Activated naive CD4-positive, alpha-beta T cell treated with anti-CD3 and anti-CD28 coated beads for 36 hours (primary cell): ENCODE measurements at regions not wholly inside any gene's neighbourhood (a gene's known extent, or its start where the extent isn't known, plus 50 kb on each side); places are given as distances from the start of the nearest gene placed in this dataset.
A peak's percentile ranks its signal among the peaks of the same experiment; 100 is the strongest.

Experiments
- CTCF ChIA-PET: fragments of 350-600 bp; sonication (Branson Sonifier 250); formaldehyde crosslinking; loops from one replicate; lab custom pipeline; 2021; ENCODE audit warnings: antibody characterized with exemption; lab: Charles Lee
- DNase-seq: peaks from one replicate; pipeline ENCODE4 v3.0.0-alpha.2; 2020
- H3K27ac Mint-ChIP-seq: one replicate; pipeline ENCODE4 v1.8.0; 2021; ENCODE audit warnings: mild to moderate bottlenecking, mixed read lengths
- H3K27me3 Mint-ChIP-seq: one replicate; pipeline ENCODE4 v1.8.0; 2021; ENCODE audit warnings: low read depth, mixed read lengths
- H3K36me3 Mint-ChIP-seq: one replicate; pipeline ENCODE4 v1.8.0; 2021; ENCODE audit warnings: low read depth, mixed read lengths
- H3K4me1 Mint-ChIP-seq: one replicate; pipeline ENCODE4 v1.8.0; 2021; ENCODE audit warnings: low read depth, mixed read lengths
- H3K4me3 Mint-ChIP-seq: one replicate; pipeline ENCODE4 v1.8.0; 2021; ENCODE audit warnings: mild to moderate bottlenecking, moderate library complexity, mixed read lengths
- H3K9me3 Mint-ChIP-seq: one replicate; pipeline ENCODE4 v1.8.0; 2021; ENCODE audit warnings: mixed read lengths
- intact Hi-C: fragments of 100-400 bp; cut with micrococcal nuclease; formaldehyde crosslinking; loops from one replicate; pipeline ENCODE4 v1.15.1; 2023

DNA sequence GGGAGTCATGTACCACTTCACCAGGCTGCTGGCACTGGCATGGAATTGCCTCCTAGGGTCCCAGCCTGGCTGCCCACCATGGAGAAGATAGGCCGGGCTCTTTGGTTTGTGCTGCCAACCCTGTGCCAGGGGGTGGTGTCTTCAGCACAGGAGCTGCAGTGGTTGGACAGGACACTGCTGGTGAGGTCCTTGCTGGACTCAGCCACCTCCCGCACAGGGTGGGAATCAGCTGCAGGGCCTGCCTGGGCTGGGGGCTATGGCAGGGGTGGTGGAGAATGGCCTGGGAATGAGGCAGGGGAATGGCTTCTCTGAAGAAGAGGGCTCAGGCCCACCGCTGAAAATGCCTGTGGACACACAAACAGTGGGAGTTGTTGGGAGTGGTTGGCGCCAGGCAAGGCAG, 70.6 kb upstream of the CAPRIN2 start:
- H3K4me3 Mint-ChIP-seq = no peak overlapping the region
- H3K27me3 Mint-ChIP-seq = peaks cover 37% of the 10 kb centered on the region
- no peak overlapping the region for H3K27ac Mint-ChIP-seq
- no peaks in the 10 kb centered on the region for H3K9me3 Mint-ChIP-seq
- no peak for DNase-seq
- intact Hi-C loops = no loop called here
- peaks cover 11% of the 10 kb centered on the region for H3K4me1 Mint-ChIP-seq
- CTCF ChIA-PET = interaction anchor here (1.5 kb wide), 2 partner anchors 20 to 22 kb away, joined by 4 to 5 read pairs; no protein-coding TSS in a partner anchor
- H3K36me3 Mint-ChIP-seq = no peaks in the 10 kb centered on the region

DNA sequence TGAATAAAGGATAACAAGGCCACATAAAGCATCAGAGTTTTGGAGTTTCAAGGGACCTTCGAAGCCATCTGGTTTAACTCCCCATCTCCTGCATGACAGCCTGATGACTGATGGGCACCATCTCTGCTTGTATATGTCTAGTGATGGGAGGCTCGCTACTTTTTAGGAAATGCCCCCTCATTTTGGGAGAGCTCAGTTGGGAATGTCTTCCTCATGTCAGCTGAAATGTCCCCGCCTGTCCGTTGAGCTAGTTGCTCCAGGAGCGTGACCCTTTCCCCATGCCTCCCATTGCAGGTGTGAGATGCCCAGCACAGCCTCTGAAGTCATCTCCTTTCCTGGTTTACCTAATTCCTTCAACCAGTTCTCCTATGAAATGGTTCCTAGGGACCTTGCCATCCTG, 69.6 kb upstream of the CAPRIN2 start:
- CTCF ChIA-PET = interaction anchor here (1.0 to 1.5 kb wide), 3 partner anchors 16 to 23 kb away, joined by 3 to 5 read pairs (median 4); no protein-coding TSS in a partner anchor
- H3K9me3 Mint-ChIP-seq = no peaks in the 10 kb centered on the region
- H3K4me1 Mint-ChIP-seq = peaks cover 11% of the 10 kb centered on the region
- H3K4me3 Mint-ChIP-seq = no peak overlapping the region
- no peak for DNase-seq
- H3K27ac Mint-ChIP-seq = no peak overlapping the region
- no peaks in the 10 kb centered on the region for H3K36me3 Mint-ChIP-seq
- peaks cover 39% of the 10 kb centered on the region for H3K27me3 Mint-ChIP-seq
- intact Hi-C loops = no loop called here

DNA sequence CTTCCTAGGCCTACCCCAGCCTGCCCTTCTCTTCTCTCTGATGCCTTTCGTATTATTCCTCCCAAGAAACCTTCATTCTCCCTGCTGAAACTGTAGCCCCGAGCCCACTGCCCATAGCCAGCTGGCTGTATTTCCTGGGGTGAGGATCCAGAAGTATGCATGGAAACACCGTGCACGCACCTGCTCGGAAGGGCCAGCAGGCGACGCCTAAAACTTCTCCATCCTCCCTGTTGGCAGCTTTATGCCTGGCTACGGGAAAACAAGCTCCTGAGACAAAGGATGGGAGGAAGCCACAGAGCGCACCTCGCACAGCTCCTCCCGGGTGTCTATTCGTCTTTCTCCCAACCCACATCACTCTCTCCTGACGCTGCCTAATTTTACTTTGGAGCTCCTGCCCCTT, 69.0 kb upstream of the CAPRIN2 start:
- H3K4me3 Mint-ChIP-seq = peak overlapping the region; percentile 71

DNA sequence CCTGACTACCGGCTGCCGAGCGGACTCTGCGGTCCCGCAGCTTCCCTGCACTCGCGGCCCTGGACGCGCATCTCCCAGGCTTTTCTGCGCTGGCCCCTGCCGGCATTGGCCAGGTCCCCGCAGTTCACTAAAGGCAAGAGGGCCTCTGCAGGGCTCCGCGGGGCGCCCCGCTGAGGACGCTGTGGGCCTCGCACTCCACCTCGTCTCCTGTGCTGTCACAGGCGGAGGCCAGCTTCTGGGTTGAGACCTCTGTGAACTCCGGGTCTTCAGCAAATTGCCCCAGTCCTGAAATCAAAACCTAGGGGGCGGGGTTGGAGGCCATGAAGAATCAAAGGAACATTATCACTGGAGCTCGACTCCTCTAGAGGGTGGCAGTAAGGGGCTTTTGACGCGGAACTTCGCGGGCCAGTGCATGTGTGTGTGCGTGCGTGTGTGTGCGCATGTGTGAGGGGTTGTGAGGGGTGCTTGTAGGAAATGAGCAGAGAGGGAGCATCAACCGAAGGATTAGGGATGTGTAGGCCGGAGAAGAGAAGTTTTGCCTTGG, 68.5 kb upstream of the CAPRIN2 start:
- Mint-ChIP-seq H3K4me1 (peaks cover 11% of the 10 kb centered on the region), H3K27ac (no peak overlapping the region), H3K4me3 (peak overlapping the region; percentile 71), H3K27me3 (peaks cover 42% of the 10 kb centered on the region), H3K36me3 (no peaks in the 10 kb centered on the region), H3K9me3 (no peaks in the 10 kb centered on the region)
- intact Hi-C loops = loop anchor here (2.0 kb wide), 1 partner anchor 68 kb away; the partner anchor contains the start of gene CAPRIN2
- DNase-seq = peak; percentile 57
- CTCF ChIA-PET = interaction anchor here (0.6 to 1.3 kb wide), 5 partner anchors 16 to 172 kb away, joined by 3 to 4 read pairs (median 3); no protein-coding TSS in a partner anchor

More for the DNA sequence above, 69.0 kb upstream of the CAPRIN2 start:
- Mint-ChIP-seq H3K36me3 (no peaks in the 10 kb centered on the region), H3K27me3 (peaks cover 45% of the 10 kb centered on the region), H3K9me3 (no peaks in the 10 kb centered on the region), H3K27ac (no peak overlapping the region), H3K4me1 (peaks cover 11% of the 10 kb centered on the region)
- DNase-seq = no peak
- intact Hi-C loops = loop anchor here (2.0 kb wide), 1 partner anchor 69 kb away; the partner anchor contains the start of gene CAPRIN2
- CTCF ChIA-PET = interaction anchor here (0.8 to 1.5 kb wide), 3 partner anchors 16 to 23 kb away, joined by 3 to 5 read pairs (median 4); no protein-coding TSS in a partner anchor

DNA sequence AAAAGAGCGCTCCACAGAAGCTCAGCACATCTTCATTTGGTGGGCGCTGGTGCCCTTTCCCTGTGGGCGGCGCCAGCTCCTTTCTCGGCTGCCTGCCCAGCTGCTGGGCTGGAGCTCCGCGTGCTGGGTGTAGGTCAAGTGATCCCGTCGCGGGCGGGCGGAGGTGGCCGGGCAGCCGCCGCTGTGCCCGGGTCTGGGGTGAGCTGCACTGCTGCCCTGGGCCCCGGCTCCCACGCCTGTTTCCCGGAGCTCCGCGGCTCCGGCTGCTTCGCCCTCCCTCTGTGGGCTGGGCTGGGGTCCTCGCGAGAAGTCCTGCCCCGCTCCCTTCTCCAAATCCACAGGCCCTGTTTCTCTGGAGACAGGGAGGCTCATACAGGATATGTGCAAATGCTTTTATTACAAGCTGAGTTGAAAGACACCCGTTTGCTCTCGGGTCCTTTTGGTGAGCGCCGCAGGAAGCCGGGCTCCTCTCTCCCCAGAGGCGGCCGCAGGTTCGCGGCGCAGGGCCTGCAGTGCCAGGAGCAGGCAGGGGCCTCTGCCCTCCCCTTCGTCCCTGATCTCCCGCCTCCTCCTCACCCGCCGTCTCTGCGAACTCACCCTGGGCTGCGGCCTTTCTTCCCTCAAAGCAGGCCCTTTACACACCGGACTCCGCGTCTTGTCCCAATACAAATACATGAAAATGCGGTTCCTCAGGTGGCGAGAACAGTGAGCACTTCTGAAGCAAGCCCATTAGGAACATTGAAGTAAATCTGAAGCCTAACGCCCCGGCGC, 67.8 kb upstream of the CAPRIN2 start:
- Mint-ChIP-seq H3K36me3 (no peaks in the 10 kb centered on the region), H3K4me3 (peak overlapping the region; percentile 71), H3K4me1 (peaks cover 11% of the 10 kb centered on the region), H3K9me3 (no peaks in the 10 kb centered on the region), H3K27me3 (peaks cover 45% of the 10 kb centered on the region), H3K27ac (no peak overlapping the region)
- peak; percentile 24 for DNase-seq
- intact Hi-C loops = loop anchor here (2.0 kb wide), 1 partner anchor 68 kb away; the partner anchor contains the start of gene CAPRIN2
- CTCF ChIA-PET = interaction anchor here (0.6 to 1.2 kb wide), 6 partner anchors 22 to 171 kb away, joined by 3 read pairs; no protein-coding TSS in a partner anchor

DNA sequence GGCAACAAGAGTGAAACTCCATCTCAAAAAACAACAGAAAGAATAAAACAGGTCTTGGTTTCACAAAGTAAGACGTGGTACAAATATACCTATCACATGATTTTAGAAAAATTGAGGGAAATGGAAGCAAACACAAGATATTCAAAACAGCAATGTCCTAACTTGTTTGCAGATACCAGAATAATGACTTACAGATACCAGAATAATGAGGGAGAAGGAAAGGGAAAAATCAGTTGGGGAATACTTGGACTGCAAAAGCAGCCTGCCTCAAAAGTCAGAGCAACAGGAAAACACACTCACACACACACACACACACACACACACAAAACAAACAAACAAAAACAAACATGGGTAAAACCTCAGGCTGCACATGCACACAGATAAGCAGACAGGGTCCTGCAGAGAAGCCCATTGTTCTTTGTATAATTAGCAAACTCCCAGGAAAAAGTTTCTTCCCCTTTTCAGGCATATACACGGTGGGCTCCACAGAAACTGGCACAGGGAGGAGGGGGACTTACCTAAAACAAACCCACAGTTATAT, 65.7 kb upstream of the CAPRIN2 start:
- intact Hi-C loops = no loop called here
- peaks cover 49% of the 10 kb centered on the region for H3K27me3 Mint-ChIP-seq

DNA sequence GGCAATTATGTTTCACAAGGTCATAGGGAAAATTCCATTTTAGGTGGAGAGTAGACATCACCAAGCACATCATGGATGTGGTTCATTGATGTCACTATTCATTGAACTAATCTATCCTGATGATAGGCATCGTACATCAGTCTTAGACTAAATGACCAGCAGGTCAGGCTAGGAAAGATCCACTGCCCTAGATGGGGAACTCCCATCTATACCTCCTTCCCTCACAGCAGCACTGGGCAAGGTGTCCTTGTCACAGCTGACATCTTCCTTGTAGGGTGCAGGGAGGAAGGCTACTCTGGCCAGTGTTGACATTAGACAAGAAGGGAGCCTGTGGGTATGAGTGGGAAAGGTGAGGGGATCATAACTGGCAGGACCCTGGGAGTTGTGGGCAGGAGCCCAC, 63.8 kb upstream of the CAPRIN2 start:
- Mint-ChIP-seq H3K4me1 (peaks cover 13% of the 10 kb centered on the region), H3K36me3 (no peaks in the 10 kb centered on the region), H3K4me3 (no peak overlapping the region), H3K27me3 (peaks cover 48% of the 10 kb centered on the region), H3K27ac (no peak overlapping the region), H3K9me3 (no peaks in the 10 kb centered on the region)
- DNase-seq = no peak
- CTCF ChIA-PET = no interaction called here
- intact Hi-C loops = no loop called here

More for the DNA sequence above, 65.7 kb upstream of the CAPRIN2 start:
- CTCF ChIA-PET = no interaction called here
- no peak overlapping the region for H3K27ac Mint-ChIP-seq
- DNase-seq = no peak
- H3K4me3 Mint-ChIP-seq = no peak overlapping the region
- H3K9me3 Mint-ChIP-seq = no peaks in the 10 kb centered on the region
- no peaks in the 10 kb centered on the region for H3K36me3 Mint-ChIP-seq
- peaks cover 11% of the 10 kb centered on the region for H3K4me1 Mint-ChIP-seq

DNA sequence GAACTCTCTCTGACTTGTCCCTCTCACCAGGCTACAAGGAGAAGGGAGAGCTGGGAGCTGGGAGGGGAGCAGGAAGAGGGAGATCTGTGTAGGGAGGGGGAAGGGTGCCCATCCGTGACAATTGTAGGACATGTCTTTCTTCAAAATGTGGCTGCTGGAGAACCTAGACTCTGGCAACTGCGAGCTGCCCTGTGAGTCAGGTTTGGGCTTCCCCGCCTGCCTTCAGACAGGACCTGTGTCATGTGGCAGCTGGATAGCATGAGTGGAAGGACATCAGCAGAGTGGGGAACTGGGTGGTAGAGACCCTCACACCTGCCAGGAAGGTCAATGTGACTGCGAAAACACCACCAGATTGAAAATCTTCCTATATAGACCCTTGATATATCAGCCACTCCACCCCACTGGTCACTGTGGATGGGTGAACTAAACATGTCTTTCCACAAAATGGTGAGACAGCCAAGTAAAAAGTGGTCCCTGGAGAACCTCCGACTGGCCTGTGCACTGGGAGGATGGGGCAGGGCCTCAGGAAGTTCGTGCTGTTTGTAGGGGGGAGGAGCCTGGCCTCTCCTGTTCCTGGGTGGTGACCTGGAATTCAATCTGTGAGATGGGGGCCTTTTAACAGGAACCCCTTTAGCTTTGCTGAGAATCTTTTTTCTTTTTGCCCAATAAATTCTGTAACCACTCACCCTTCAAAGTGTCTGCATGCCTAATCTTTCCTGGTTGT, 62.2 kb upstream of the CAPRIN2 start:
- DNase-seq = no peak
- Mint-ChIP-seq H3K27me3 (peaks cover 45% of the 10 kb centered on the region), H3K4me3 (no peak overlapping the region), H3K4me1 (peaks cover 6% of the 10 kb centered on the region), H3K9me3 (no peaks in the 10 kb centered on the region), H3K36me3 (no peaks in the 10 kb centered on the region), H3K27ac (no peak overlapping the region)
- intact Hi-C loops = no loop called here
- CTCF ChIA-PET = no interaction called here

DNA sequence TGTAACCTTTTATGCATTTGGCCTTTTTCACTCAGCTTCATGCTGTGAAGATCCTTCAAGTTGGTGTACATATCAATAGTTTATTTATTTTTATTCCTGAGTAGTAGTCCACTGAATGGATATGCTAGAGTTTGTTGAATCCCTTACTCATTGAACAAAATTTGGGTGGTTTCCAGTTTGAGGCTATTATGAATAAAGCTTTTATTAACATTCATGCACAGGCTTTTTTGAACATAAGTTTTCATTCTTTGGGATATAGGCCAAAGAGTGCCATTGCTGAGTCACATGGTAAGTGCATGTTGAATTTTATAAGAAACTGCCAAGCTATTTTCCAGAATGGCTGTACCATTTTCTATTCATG, 59.5 kb upstream of the CAPRIN2 start:
- peaks cover 4% of the 10 kb centered on the region for H3K4me1 Mint-ChIP-seq
- CTCF ChIA-PET = interaction anchor here (0.9 to 1.6 kb wide), 3 partner anchors 18 to 174 kb away, joined by 3 to 4 read pairs (median 3); no protein-coding TSS in a partner anchor

DNA sequence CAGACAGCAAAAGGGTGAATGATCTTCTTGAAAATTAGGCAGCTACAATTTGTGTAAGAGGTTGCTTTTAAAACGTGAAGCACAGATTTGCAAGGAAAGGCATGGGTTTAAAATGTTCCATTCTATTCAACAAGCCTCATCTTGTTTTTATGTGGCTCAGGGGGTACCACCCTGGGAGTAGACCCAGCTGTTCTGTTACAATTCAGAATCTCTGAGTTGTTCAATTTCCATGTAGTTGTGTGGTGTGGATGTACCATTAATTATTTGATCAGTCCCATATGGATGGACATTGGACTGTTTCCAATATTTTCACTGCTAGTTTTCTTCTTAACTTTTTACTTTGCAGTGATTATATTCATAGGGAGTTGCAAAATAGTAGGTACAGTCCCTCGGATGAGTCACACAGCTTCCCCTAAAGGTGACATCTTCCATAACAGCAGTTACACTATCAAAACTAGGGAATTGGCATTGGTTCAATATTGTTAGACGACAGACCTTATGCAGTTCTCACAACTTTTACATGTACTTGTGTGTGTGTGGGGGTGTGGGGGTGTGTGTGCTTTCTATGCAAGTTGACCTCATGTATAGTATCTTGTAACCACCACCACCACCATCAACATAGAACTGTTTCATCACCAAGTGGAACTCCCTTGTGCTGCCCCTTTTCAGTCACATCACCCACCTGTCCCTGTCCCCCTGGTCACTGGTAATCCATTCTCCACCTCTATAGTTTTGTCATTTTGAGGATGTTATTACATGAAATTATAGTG, 59.0 kb upstream of the CAPRIN2 start:
- Mint-ChIP-seq H3K9me3 (no peaks in the 10 kb centered on the region), H3K36me3 (no peaks in the 10 kb centered on the region), H3K27ac (no peak overlapping the region), H3K4me3 (no peak overlapping the region), H3K27me3 (peaks cover 22% of the 10 kb centered on the region), H3K4me1 (peaks cover 4% of the 10 kb centered on the region)
- peak; percentile 36 for DNase-seq
- intact Hi-C loops = loop anchor here (5.0 kb wide), 1 partner anchor 1731 kb away; no protein-coding TSS in a partner anchor
- CTCF ChIA-PET = interaction anchor here (0.9 to 1.6 kb wide), 3 partner anchors 17 to 174 kb away, joined by 3 to 4 read pairs (median 3); no protein-coding TSS in a partner anchor

More for the DNA sequence above, 59.5 kb upstream of the CAPRIN2 start:
- no peak for DNase-seq
- Mint-ChIP-seq H3K27ac (no peak overlapping the region), H3K9me3 (no peaks in the 10 kb centered on the region), H3K4me3 (no peak overlapping the region), H3K36me3 (no peaks in the 10 kb centered on the region), H3K27me3 (peaks cover 27% of the 10 kb centered on the region)
- intact Hi-C loops = loop anchor here (5.0 kb wide), 1 partner anchor 1732 kb away; no protein-coding TSS in a partner anchor

DNA sequence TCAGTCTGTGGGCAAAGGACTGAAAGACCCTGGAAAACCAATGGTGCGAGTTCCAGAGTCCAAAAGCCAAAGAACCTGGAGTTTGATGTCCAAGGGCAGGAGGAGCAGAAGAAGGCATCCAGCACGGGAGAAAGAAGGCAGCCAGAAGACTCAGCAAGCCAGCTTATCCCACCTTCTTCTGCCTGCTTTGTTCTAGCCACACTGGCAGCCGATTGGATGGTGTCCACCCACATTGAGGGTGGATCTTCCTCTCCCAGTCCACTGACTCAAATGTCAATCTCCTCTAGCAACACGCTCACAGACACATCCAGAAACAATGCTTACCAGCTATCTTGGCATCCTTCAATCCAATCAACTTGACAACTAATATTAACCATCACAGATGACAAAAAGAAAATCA, 57.2 kb upstream of the CAPRIN2 start:
- Mint-ChIP-seq H3K27me3 (peaks cover 25% of the 10 kb centered on the region), H3K9me3 (no peaks in the 10 kb centered on the region), H3K4me3 (no peak overlapping the region), H3K27ac (no peak overlapping the region), H3K4me1 (peaks cover 4% of the 10 kb centered on the region), H3K36me3 (peaks cover 2% of the 10 kb centered on the region)
- CTCF ChIA-PET = interaction anchor here (0.7 kb wide), 1 partner anchor 15 kb away, joined by 3 read pairs; no protein-coding TSS in a partner anchor
- no peak for DNase-seq
- intact Hi-C loops = loop anchor here (5.0 kb wide), 1 partner anchor 1730 kb away; no protein-coding TSS in a partner anchor
